Globus pallidus (tissue), 1 donor: ENCODE measurements at regions not wholly inside any gene's neighbourhood (a gene's known extent, or its start where the extent isn't known, plus 50 kb on each side); places are given as distances from the start of the nearest gene placed in this dataset.
"Not testable (repeated sequence)": the region's sequence is repeated elsewhere in the genome, so short reads cannot be mapped to it uniquely, and the experiment has no call there.

Experiments
- DNase-seq: peaks from one replicate; pipeline ENCODE4 v3.0.0-alpha.2; 2015; ENCODE audit warnings: low spot score

GRCh38 chr13:50387051-50387581, 371.9 kb downstream of the KCNRG start:
- peak; percentile 67 for DNase-seq

- no peak for DNase-seq
Measured at GRCh38 chr13:50388481-50388880, 373.2 kb downstream of the KCNRG start.

GRCh38 chr13:50389726-50390125, 374.5 kb downstream of the KCNRG start:
- no peak for DNase-seq

- no peak for DNase-seq
Measured at GRCh38 chr13:50390503-50391248, 375.4 kb downstream of the KCNRG start.

- no peak for DNase-seq
Measured at GRCh38 chr13:50392977-50393376, 377.7 kb downstream of the KCNRG start.

- peak; percentile 37 for DNase-seq
Measured at GRCh38 chr13:50393628-50394027, 378.4 kb downstream of the KCNRG start.

- DNase-seq, result no peak
Measured at GRCh38 chr13:50396001-50396400, 380.8 kb downstream of the KCNRG start.

GRCh38 chr13:50396618-50397017, 381.4 kb downstream of the KCNRG start:
- DNase-seq, result not testable (repeated sequence)

GRCh38 chr13:50400035-50400726, 384.9 kb downstream of the KCNRG start:
- peak; percentile 93 for DNase-seq

- peak; percentile 95 for DNase-seq
Measured at GRCh38 chr13:50401049-50401505, 385.8 kb downstream of the KCNRG start.

- no peak for DNase-seq
Measured at GRCh38 chr13:50401721-50402465, 386.6 kb downstream of the KCNRG start.

- DNase-seq, result no peak
Measured at GRCh38 chr13:50403311-50403710, 388.1 kb downstream of the KCNRG start.

- DNase-seq, result no peak
Measured at GRCh38 chr13:50404116-50404515, 388.9 kb downstream of the KCNRG start.

GRCh38 chr13:50404769-50405168, 389.5 kb downstream of the KCNRG start:
- DNase-seq, result no peak

GRCh38 chr13:50406831-50407230, 391.6 kb downstream of the KCNRG start:
- DNase-seq, result no peak

GRCh38 chr13:50408068-50408467, 392.8 kb downstream of the KCNRG start:
- no peak for DNase-seq

GRCh38 chr13:50409220-50409619, 394.0 kb downstream of the KCNRG start:
- no peak for DNase-seq

- DNase-seq, result no peak
Measured at GRCh38 chr13:50410921-50411746, 395.9 kb downstream of the KCNRG start.

GRCh38 chr13:50412046-50412617, 396.9 kb downstream of the KCNRG start:
- DNase-seq, result no peak

- DNase-seq, result no peak
Measured at GRCh38 chr13:50414640-50415039, 399.4 kb downstream of the KCNRG start.

- no peak for DNase-seq
Measured at GRCh38 chr13:50415428-50415827, 400.2 kb downstream of the KCNRG start.
